GM12878 (cell line): ENCODE measurements at regions not wholly inside any gene's neighbourhood (a gene's known extent, or its start where the extent isn't known, plus 50 kb on each side); places are given as distances from the start of the nearest gene placed in this dataset.

Experiments
- ATAC-seq: fragments of 200-7000 bp; cut with Tn5 transposase; 3 replicates; pipeline ENCODE4 v1.9.1; 2020; ENCODE audit warnings: mild to moderate bottlenecking, moderate library complexity
- BruUV-seq: library from RNA; stranded (reverse); fragments of 400-500 nt; replicated peaks from 2 replicates; lab custom pipeline; 2021; lab: Mats Ljungman, UMichigan
- CTCF ChIA-PET: fragments of 300-600 bp; sonication (Branson Sonifier 250); formaldehyde crosslinking; extraction: SDS; loops from one replicate; lab custom pipeline; 2021; ENCODE audit warnings: inconsistent platforms; lab: Yijun Ruan, JAX
- POLR2A ChIA-PET: fragments of 350-600 bp; formaldehyde crosslinking; extraction: SDS; loops from one replicate; lab custom pipeline; 2021; ENCODE audit warnings: inconsistent platforms; lab: Charles Lee
- RAD21 ChIA-PET: fragments of 300-600 bp; sonication (Branson Sonifier 250); formaldehyde crosslinking; loops from one replicate; lab custom pipeline; 2023; ENCODE audit warnings: antibody characterized with exemption; ENCODE audit not compliant: unreplicated experiment; lab: Charles Lee
- SMC1A ChIA-PET: fragments of 300-600 bp; sonication (Branson Sonifier 250); formaldehyde crosslinking; loops from one replicate; lab custom pipeline; 2023; ENCODE audit not compliant: unreplicated experiment, uncharacterized antibody; lab: Charles Lee
- DNase-seq: peaks from one replicate; pipeline ENCODE4 v3.0.0-alpha.2; 2011; ENCODE audit warnings: low read depth, low spot score
- FAIRE-seq: peaks from 3 replicates; lab custom pipeline; 2011; peaks lifted over from hg19 to GRCh38; lab: Jason Lieb, UNC
- H2AFZ ChIP-seq: 2 replicates; pipeline ENCODE4 v1.6.0; 2011; ENCODE audit warnings: low read depth, low read length, control low read depth; ENCODE audit not compliant: control insufficient read depth
- H3K27ac ChIP-seq: 2 replicates; pipeline ENCODE4 v1.5.1; 2011; ENCODE audit warnings: control low read depth; ENCODE audit not compliant: control insufficient read depth, insufficient read depth
- H3K27me3 ChIP-seq, 2 experiments: replicated peaks in 1 of 2; 2 replicates each; pipeline versions ENCODE4 v1.6.0 to v1.6.1; 2011; ENCODE audit warnings: low read length in 1 of 2; ENCODE audit not compliant: control insufficient read depth in 2 of 2, insufficient read depth in 2 of 2
- H3K36me3 ChIP-seq, 2 experiments: 2 replicates each; pipeline ENCODE4 v1.5.1; 2011; ENCODE audit warnings: low read length in 1 of 2; ENCODE audit not compliant: control insufficient read depth in 2 of 2, insufficient read depth in 2 of 2
- H3K4me1 ChIP-seq: 2 replicates; pipeline ENCODE4 v1.6.1; 2011; ENCODE audit warnings: mild to moderate bottlenecking, low read length, moderate library complexity, mixed read lengths; ENCODE audit not compliant: control insufficient read depth, insufficient read depth
- H3K4me2 ChIP-seq: 2 replicates; pipeline ENCODE4 v1.6.0; 2011; ENCODE audit warnings: control low read depth; ENCODE audit not compliant: control insufficient read depth, insufficient read depth
- H3K4me3 ChIP-seq: fragments of 200-600 bp; sonication (generic); 2 replicates; pipeline ENCODE4 v1.5.1; 2016
- H3K79me2 ChIP-seq: 2 replicates; pipeline ENCODE4 v1.6.0; 2011; ENCODE audit warnings: low read length; ENCODE audit not compliant: control insufficient read depth, insufficient read depth
- H3K9ac ChIP-seq: 2 replicates; pipeline ENCODE4 v1.8.0; 2011; ENCODE audit warnings: low read length, control low read depth, mixed read lengths; ENCODE audit not compliant: control insufficient read depth, insufficient read depth
- H3K9me3 ChIP-seq: replicated peaks from 3 replicates; pipeline ENCODE4 v1.5.1; 2011; ENCODE audit warnings: mild to moderate bottlenecking, low read length; ENCODE audit not compliant: control insufficient read depth, insufficient read depth
- H4K20me1 ChIP-seq: 2 replicates; pipeline ENCODE4 v1.6.0; 2011; ENCODE audit not compliant: control insufficient read depth, insufficient read depth
- BACH1 ChIP-seq: fragments of 450-650 bp; IDR thresholded peaks from 2 replicates; pipeline ENCODE4 v1.6.1; 2017; ENCODE audit warnings: mild to moderate bottlenecking, borderline replicate concordance
- ESRRA ChIP-seq: IDR thresholded peaks from 2 replicates; pipeline ENCODE4 v1.6.1; 2012; ENCODE audit warnings: mild to moderate bottlenecking, low read length, improper control_type of control experiment
- GATAD2B ChIP-seq: fragments of 450-650 bp; conservative IDR thresholded peaks from 2 replicates; pipeline ENCODE4 v1.6.1; 2017; ENCODE audit warnings: low read depth, mild to moderate bottlenecking, moderate library complexity
- KAT2A ChIP-seq: conservative IDR thresholded peaks from 2 replicates; pipeline ENCODE4 v1.6.1; 2011; ENCODE audit warnings: low read depth, low read length; ENCODE audit not compliant: control insufficient read depth
- MEF2B ChIP-seq: fragments of 450-650 bp; IDR thresholded peaks from 2 replicates; pipeline ENCODE4 v1.6.1; 2018; ENCODE audit warnings: mild to moderate bottlenecking, moderate library complexity; ENCODE audit not compliant: partially characterized antibody, poor library complexity, severe bottlenecking
- NBN ChIP-seq: fragments of 450-650 bp; IDR thresholded peaks from 2 replicates; pipeline ENCODE4 v1.6.1; 2016
- NFIC ChIP-seq: IDR thresholded peaks from 2 replicates; pipeline ENCODE4 v1.6.1; 2012; ENCODE audit warnings: low read depth, mild to moderate bottlenecking, inconsistent platforms, low read length, moderate library complexity
- NR2C1 ChIP-seq: fragments of 450-650 bp; IDR thresholded peaks from 2 replicates; pipeline ENCODE4 v1.6.1; 2017; ENCODE audit warnings: antibody characterized with exemption, mild to moderate bottlenecking, moderate library complexity
- SUZ12 ChIP-seq: fragments of 200-600 bp; sonication (generic); IDR thresholded peaks from one replicate; pipeline ENCODE4 v1.6.1; 2018; ENCODE audit warnings: antibody characterized with exemption, mild to moderate bottlenecking; ENCODE audit not compliant: unreplicated experiment
- TCF7 ChIP-seq: IDR thresholded peaks from 2 replicates; pipeline ENCODE4 v1.6.1; 2014; ENCODE audit warnings: antibody characterized with exemption, borderline replicate concordance
- YY1 ChIP-seq: IDR thresholded peaks from 2 replicates; pipeline ENCODE4 v1.6.1; 2011; ENCODE audit warnings: low read depth, mild to moderate bottlenecking, low read length
- ZNF24 ChIP-seq: fragments of 450-650 bp; IDR thresholded peaks from 2 replicates; pipeline ENCODE4 v1.6.1; 2017; ENCODE audit warnings: antibody characterized with exemption, mild to moderate bottlenecking
- ZNF384 ChIP-seq: IDR thresholded peaks from 2 replicates; pipeline ENCODE4 v1.6.1; 2012; ENCODE audit warnings: low read depth, mild to moderate bottlenecking, low read length, improper control_type of control experiment, borderline replicate concordance
- ZNF592 ChIP-seq: fragments of 450-650 bp; IDR thresholded peaks from 2 replicates; pipeline ENCODE4 v1.6.1; 2017; ENCODE audit warnings: mild to moderate bottlenecking, moderate library complexity
- WGBS: methylation state at CpG from one replicate; pipeline ENCODE4 v1.1.6; 2016; ENCODE audit warnings: low lambda C conversion rate; ENCODE audit not compliant: insufficient replicate concordance, insufficient coverage; ENCODE audit errors: missing lambda C conversion rate; 5-methylcytosine and 5-hydroxymethylcytosine counted together
- in situ Hi-C: fragments of 300-500 bp; cut with MboI; formaldehyde crosslinking; loops from 9 replicates; pipeline ENCODE4 v1.14.3; 2018; ENCODE audit warnings: mixed read lengths
- intact Hi-C: fragments of 100-400 bp; cut with micrococcal nuclease; formaldehyde crosslinking; loops from one replicate; pipeline ENCODE4 v1.14.2; 2022; ENCODE audit not compliant: unreplicated experiment
- TF ChIP-seq, protein P1 (sequence below): IDR thresholded peaks from 2 replicates; pipeline ENCODE4 v1.6.1; 2012; ENCODE audit warnings: low read depth, low read length, improper control_type of control experiment
- TF ChIP-seq, protein P2 (sequence below): IDR thresholded peaks from 2 replicates; pipeline ENCODE4 v1.6.1; 2012; ENCODE audit warnings: low read depth, low read length, improper control_type of control experiment
- TF ChIP-seq, protein P3 (sequence below): fragments of 450-650 bp; IDR thresholded peaks from 2 replicates; pipeline ENCODE4 v1.6.1; 2018; ENCODE audit warnings: borderline replicate concordance, mild to moderate bottlenecking; ENCODE audit not compliant: partially characterized antibody

- ChIA-PET CTCF (no interaction called here), SMC1A (interaction anchor here (0.5 kb wide), 1 partner anchor 34 kb away, joined by 3 read pairs; no protein-coding TSS in a partner anchor), POLR2A (no interaction called here), RAD21 (interaction anchor here (0.6 kb wide), 1 partner anchor 85 kb away, joined by 3 read pairs; no protein-coding TSS in a partner anchor)
- no peaks in the 10 kb centered on the region for H3K79me2 ChIP-seq
- no peak overlapping the region for H3K4me2 ChIP-seq
- no peaks in the 10 kb centered on the region for H3K9me3 ChIP-seq
- DNase-seq (no peak), ATAC-seq (no peak), FAIRE-seq (no peak)
- H3K9ac ChIP-seq, result no peak overlapping the region
- H3K4me3 ChIP-seq, result no peak overlapping the region
- no peak overlapping the region for H3K27ac ChIP-seq
- in situ Hi-C loops (no loop called here), intact Hi-C loops (loop anchor here (10.0 kb wide), 1 partner anchor 110 kb away; no protein-coding TSS in a partner anchor)
- H2AFZ ChIP-seq, result no peak overlapping the region
- BruUV-seq, result no TSS peak
- WGBS, result 72% methylated on average over 4 of the region's 4 CpGs
- no peaks in the 10 kb centered on the region for H4K20me1 ChIP-seq
- H3K4me1 ChIP-seq, result peaks cover 3% of the 10 kb centered on the region; the same call in 1 of the 2 replicates
- no peaks in the 10 kb centered on the region for H3K27me3 ChIP-seq
- H3K36me3 ChIP-seq, result no peaks in the 10 kb centered on the region
- no peak for TF ChIP-seq MEF2B
- no peak for TF ChIP-seq SUZ12
- TF ChIP-seq, protein P1, sequence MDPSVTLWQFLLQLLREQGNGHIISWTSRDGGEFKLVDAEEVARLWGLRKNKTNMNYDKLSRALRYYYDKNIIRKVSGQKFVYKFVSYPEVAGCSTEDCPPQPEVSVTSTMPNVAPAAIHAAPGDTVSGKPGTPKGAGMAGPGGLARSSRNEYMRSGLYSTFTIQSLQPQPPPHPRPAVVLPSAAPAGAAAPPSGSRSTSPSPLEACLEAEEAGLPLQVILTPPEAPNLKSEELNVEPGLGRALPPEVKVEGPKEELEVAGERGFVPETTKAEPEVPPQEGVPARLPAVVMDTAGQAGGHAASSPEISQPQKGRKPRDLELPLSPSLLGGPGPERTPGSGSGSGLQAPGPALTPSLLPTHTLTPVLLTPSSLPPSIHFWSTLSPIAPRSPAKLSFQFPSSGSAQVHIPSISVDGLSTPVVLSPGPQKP, result no peak
- TF ChIP-seq NFIC, result no peak
- TF ChIP-seq KAT2A, result no peak
- no peak for TF ChIP-seq TCF7
- no peak for TF ChIP-seq ESRRA
- no peak for TF ChIP-seq NR2C1
- no peak for TF ChIP-seq YY1
- no peak for TF ChIP-seq GATAD2B
- TF ChIP-seq ZNF592, result no peak
- TF ChIP-seq NBN, result no peak
- TF ChIP-seq ZNF384, result no peak
- TF ChIP-seq BACH1, result no peak
- no peak for TF ChIP-seq ZNF24
- TF ChIP-seq, protein P2, sequence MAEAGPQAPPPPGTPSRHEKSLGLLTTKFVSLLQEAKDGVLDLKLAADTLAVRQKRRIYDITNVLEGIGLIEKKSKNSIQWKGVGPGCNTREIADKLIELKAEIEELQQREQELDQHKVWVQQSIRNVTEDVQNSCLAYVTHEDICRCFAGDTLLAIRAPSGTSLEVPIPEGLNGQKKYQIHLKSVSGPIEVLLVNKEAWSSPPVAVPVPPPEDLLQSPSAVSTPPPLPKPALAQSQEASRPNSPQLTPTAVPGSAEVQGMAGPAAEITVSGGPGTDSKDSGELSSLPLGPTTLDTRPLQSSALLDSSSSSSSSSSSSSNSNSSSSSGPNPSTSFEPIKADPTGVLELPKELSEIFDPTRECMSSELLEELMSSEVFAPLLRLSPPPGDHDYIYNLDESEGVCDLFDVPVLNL, result no peak
- TF ChIP-seq, protein P3, sequence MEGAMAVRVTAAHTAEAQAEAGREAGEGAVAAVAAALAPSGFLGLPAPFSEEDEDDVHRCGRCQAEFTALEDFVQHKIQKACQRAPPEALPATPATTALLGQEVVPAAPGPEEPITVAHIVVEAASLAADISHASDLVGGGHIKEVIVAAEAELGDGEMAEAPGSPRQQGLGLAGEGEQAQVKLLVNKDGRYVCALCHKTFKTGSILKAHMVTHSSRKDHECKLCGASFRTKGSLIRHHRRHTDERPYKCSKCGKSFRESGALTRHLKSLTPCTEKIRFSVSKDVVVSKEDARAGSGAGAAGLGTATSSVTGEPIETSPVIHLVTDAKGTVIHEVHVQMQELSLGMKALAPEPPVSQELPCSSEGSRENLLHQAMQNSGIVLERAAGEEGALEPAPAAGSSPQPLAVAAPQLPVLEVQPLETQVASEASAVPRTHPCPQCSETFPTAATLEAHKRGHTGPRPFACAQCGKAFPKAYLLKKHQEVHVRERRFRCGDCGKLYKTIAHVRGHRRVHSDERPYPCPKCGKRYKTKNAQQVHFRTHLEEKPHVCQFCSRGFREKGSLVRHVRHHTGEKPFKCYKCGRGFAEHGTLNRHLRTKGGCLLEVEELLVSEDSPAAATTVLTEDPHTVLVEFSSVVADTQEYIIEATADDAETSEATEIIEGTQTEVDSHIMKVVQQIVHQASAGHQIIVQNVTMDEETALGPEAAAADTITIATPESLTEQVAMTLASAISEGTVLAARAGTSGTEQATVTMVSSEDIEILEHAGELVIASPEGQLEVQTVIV, result no peak
Measured at GRCh38 chr11:33474866-33475265, 217.7 kb downstream of the HIPK3 start.
